ENCODE measurements at regions not wholly inside any gene's neighbourhood (a gene's known extent, or its start where the extent isn't known, plus 50 kb on each side); places are given as distances from the start of the nearest gene placed in this dataset.

- Histone ChIP-seq H2AFZ (ENCODE audit: low read length) (no peak overlapping the region), H3K4me1 (ENCODE audit: insufficient read depth, low read length) (no peaks in the 10 kb centered on the region), H3K36me3 (replicated peaks in 1 of 2; ENCODE audit: control insufficient read depth in 1 of 2, insufficient read depth in 2 of 2, low read length in 2 of 2) (no peaks in the 10 kb centered on the region), H4K20me1 (ENCODE audit: insufficient read depth, low read length) (no peaks in the 10 kb centered on the region), H3K9ac (ENCODE audit: insufficient read depth, low read depth, low read length) (no peak overlapping the region), H3K9me3 (ENCODE audit: low read length) (no peaks in the 10 kb centered on the region), H3K4me2 (ENCODE audit: low read depth, low read length) (no peak overlapping the region), H3K4me3 (replicated peaks in 1 of 3; ENCODE audit: insufficient read depth in 1 of 3, low read depth in 2 of 3, low read length in 3 of 3) (no peak overlapping the region), H3K27me3 (ENCODE audit: control insufficient read depth in 1 of 2, insufficient read depth in 2 of 2, low read length in 2 of 2) (no peaks in the 10 kb centered on the region; a peak in 1 of 5 replicates), H3K27ac (ENCODE audit: extremely low read length, insufficient read depth, low read length) (no peak overlapping the region), H3K79me2 (ENCODE audit: insufficient read depth, low read length) (no peaks in the 10 kb centered on the region)
- FAIRE-seq (no peak), ATAC-seq (no peak), DNase-seq (ENCODE audit: low spot score) (no peak)
- ChIA-PET POLR2A (no interaction called here), CTCF (ENCODE audit: low intra/inter-chr PET ratio, low total read pairs) (no interaction called here)
- no TSS peak for BruUV-seq (replicated peaks)
- in situ Hi-C loops (cut with HindIII; ENCODE audit: extremely low pct_ligation_motif_present, low pct_unique_long_range_greater_than_20kb) = no loop called here
- intact Hi-C loops (cut with micrococcal nuclease; ENCODE audit: unreplicated experiment) = no loop called here
- 1% methylated on average over 5 of the region's 5 CpGs for WGBS (ENCODE audit: low lambda C conversion rate)
- TF ChIP-seq, protein P1, sequence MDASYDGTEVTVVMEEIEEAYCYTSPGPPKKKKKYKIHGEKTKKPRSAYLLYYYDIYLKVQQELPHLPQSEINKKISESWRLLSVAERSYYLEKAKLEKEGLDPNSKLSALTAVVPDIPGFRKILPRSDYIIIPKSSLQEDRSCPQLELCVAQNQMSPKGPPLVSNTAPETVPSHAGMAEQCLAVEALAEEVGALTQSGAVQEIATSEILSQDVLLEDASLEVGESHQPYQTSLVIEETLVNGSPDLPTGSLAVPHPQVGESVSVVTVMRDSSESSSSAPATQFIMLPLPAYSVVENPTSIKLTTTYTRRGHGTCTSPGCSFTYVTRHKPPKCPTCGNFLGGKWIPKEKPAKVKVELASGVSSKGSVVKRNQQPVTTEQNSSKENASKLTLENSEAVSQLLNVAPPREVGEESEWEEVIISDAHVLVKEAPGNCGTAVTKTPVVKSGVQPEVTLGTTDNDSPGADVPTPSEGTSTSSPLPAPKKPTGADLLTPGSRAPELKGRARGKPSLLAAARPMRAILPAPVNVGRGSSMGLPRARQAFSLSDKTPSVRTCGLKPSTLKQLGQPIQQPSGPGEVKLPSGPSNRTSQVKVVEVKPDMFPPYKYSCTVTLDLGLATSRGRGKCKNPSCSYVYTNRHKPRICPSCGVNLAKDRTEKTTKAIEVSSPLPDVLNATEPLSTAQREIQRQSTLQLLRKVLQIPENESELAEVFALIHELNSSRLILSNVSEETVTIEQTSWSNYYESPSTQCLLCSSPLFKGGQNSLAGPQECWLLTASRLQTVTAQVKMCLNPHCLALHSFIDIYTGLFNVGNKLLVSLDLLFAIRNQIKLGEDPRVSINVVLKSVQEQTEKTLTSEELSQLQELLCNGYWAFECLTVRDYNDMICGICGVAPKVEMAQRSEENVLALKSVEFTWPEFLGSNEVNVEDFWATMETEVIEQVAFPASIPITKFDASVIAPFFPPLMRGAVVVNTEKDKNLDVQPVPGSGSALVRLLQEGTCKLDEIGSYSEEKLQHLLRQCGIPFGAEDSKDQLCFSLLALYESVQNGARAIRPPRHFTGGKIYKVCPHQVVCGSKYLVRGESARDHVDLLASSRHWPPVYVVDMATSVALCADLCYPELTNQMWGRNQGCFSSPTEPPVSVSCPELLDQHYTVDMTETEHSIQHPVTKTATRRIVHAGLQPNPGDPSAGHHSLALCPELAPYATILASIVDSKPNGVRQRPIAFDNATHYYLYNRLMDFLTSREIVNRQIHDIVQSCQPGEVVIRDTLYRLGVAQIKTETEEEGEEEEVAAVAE (CRISPR knock-in tag; IDR thresholded peaks at IDR 0.05; ENCODE audit: borderline replicate concordance) = no peak
- TF ChIP-seq ZNF17 (CRISPR knock-in tag; IDR thresholded peaks at IDR 0.05) (no peak), DNMT1 (CRISPR knock-in tag; IDR thresholded peaks at IDR 0.05) (no peak), ZNF607 (CRISPR knock-in tag; IDR thresholded peaks at IDR 0.05; ENCODE audit: borderline replicate concordance) (no peak), ZNF550 (CRISPR knock-in tag; IDR thresholded peaks at IDR 0.05; ENCODE audit: borderline replicate concordance) (no peak), ERF (CRISPR knock-in tag; IDR thresholded peaks at IDR 0.05) (no peak), RARG (CRISPR knock-in tag; IDR thresholded peaks at IDR 0.05; ENCODE audit: low read depth) (no peak)
- TF ChIP-seq, protein P2, sequence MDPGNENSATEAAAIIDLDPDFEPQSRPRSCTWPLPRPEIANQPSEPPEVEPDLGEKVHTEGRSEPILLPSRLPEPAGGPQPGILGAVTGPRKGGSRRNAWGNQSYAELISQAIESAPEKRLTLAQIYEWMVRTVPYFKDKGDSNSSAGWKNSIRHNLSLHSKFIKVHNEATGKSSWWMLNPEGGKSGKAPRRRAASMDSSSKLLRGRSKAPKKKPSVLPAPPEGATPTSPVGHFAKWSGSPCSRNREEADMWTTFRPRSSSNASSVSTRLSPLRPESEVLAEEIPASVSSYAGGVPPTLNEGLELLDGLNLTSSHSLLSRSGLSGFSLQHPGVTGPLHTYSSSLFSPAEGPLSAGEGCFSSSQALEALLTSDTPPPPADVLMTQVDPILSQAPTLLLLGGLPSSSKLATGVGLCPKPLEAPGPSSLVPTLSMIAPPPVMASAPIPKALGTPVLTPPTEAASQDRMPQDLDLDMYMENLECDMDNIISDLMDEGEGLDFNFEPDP (CRISPR knock-in tag; conservative IDR thresholded peaks at IDR 0.05) = no peak
- TF ChIP-seq, protein P3, sequence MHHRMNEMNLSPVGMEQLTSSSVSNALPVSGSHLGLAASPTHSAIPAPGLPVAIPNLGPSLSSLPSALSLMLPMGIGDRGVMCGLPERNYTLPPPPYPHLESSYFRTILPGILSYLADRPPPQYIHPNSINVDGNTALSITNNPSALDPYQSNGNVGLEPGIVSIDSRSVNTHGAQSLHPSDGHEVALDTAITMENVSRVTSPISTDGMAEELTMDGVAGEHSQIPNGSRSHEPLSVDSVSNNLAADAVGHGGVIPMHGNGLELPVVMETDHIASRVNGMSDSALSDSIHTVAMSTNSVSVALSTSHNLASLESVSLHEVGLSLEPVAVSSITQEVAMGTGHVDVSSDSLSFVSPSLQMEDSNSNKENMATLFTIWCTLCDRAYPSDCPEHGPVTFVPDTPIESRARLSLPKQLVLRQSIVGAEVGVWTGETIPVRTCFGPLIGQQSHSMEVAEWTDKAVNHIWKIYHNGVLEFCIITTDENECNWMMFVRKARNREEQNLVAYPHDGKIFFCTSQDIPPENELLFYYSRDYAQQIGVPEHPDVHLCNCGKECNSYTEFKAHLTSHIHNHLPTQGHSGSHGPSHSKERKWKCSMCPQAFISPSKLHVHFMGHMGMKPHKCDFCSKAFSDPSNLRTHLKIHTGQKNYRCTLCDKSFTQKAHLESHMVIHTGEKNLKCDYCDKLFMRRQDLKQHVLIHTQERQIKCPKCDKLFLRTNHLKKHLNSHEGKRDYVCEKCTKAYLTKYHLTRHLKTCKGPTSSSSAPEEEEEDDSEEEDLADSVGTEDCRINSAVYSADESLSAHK (CRISPR knock-in tag; IDR thresholded peaks at IDR 0.05; ENCODE audit: borderline replicate concordance) = no peak
- TF ChIP-seq, protein P4, sequence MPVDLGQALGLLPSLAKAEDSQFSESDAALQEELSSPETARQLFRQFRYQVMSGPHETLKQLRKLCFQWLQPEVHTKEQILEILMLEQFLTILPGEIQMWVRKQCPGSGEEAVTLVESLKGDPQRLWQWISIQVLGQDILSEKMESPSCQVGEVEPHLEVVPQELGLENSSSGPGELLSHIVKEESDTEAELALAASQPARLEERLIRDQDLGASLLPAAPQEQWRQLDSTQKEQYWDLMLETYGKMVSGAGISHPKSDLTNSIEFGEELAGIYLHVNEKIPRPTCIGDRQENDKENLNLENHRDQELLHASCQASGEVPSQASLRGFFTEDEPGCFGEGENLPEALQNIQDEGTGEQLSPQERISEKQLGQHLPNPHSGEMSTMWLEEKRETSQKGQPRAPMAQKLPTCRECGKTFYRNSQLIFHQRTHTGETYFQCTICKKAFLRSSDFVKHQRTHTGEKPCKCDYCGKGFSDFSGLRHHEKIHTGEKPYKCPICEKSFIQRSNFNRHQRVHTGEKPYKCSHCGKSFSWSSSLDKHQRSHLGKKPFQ (CRISPR knock-in tag; IDR thresholded peaks at IDR 0.05; ENCODE audit: insufficient replicate concordance) = no peak
These were observed 225.2 kb downstream of the GAS1 start for GRCh38 chr9:86721843-86722705.

All from HepG2 (cell line).